GM19193 (cell line): ENCODE measurements at regions not wholly inside any gene's neighbourhood (a gene's known extent, or its start where the extent isn't known, plus 50 kb on each side); places are given as distances from the start of the nearest gene placed in this dataset.

Experiments
- POLR2A ChIP-seq: IDR thresholded peaks from 4 replicates; pipeline ENCODE4 v1.6.1; 2011; ENCODE audit not compliant: insufficient read depth, insufficient read length; ENCODE audit errors: extremely low read depth

DNA sequence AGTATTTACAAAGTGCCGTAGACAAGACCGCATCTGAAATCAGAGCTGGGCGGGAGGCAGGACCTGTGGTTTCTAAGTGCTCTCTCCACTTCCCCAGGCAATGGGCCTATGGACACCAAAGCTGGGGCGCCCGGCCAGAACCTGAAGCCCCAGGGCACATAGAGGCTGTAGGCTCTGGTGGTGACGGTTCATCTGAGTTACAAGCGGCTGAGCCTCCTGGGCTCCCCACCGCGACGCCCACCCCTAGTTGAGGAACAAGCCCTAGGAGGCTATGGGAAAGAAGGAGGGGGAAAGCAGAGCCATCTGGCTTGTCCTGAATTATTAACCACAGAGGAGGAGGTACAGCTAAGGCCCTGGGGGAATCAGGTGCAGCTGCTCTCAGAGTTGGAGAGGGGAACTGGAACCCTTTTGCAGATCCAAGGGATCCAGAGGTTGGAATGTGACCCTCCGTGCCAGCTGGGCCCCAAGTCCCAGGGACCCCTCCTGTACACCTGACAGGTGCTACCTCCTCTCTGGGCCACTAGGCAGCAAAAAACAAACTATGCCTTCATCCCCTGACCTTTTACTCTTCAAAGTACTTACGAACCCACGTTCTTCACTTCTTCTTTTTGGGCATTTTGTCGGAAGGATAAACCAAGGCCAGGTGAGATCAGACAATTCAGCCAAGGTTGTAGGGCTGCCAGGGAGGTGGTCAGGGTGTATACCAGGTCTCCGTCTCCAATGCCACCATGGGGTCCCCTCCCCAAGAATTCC lies 77.2 kb downstream of the ARL6IP4 start:
- no peak for TF ChIP-seq POLR2A

DNA sequence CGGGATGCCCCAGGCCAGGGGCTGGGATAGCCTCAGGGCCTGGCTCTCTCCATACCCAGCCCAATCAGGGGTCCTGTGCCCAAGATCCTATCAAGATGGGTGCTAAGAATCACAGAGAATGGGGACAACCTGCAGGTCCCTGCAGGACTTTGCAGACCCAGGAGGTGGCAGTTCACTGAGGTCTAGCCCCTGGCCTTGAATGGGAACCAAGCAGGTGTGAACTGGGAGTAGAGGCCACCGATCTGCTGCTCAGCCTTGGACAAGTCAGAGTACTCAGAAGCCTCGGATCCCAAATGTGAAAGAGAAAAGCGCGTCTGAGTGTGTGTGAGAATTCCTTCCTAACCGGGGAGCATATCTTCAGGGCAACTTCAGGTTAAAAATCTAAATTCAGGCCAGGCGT lies 76.2 kb downstream of the ARL6IP4 start:
- no peak for TF ChIP-seq POLR2A

DNA sequence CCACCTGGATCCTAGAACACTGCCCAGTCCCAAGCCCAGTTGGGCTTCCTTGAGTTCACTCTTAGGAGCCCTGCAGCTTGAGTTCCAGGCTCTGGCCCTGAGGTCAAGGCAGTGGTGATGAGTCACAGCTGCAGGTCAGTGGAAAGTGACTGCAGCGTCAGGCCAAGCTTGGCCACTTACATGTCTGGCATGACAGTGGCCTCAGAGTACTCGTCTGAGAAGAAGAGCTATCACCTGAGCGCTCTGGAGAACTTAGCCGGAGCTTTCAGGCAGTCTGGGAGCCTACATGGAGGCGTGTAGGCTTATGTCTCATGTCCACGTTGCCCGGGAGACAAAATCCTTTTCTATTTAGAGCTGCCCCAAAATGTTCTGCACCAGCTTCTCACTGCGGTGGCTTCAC lies 75.6 kb downstream of the ARL6IP4 start:
- TF ChIP-seq POLR2A = no peak

DNA sequence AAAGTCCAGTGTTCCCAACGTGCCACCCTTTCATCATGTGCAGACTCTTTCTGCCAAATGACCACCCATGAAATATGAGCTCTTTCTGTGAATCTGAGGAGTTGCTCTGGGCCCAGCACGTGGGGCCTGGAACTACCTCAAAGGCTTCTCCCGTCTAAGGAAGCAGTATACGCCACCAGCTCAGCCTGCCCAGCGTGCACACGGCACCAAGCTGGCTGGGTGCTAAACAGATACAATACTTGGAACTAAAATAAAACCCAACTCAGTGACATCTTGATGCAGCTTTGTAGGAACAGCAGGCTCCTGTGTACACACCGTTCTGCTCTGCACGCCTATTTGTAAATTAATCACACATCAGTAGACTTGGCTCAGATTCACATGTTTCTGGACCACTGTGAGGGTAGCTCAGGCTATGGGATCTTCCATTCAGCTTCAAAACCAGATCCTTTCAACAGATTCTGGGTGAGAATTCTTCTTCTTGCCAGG lies 74.8 kb downstream of the ARL6IP4 start:
- TF ChIP-seq POLR2A = no peak

DNA sequence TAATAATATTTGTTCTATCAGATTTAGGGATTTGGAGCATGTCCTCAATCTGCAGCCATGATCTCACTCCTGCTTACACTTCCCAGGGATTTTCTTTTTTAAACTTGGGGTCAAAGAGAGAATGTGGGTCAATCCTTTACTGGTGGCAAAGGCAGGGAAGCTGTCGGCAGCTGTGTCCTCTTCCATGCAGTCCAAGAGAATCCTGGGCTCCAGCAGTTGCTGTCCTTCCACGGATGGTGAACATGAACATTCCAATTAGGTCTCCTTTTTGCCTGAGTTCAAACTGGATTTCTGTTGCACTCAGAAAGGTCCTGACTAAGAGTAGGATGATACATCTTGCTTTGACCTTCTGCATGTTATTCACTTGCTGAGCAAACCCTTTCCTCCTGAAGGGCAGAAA lies 73.9 kb downstream of the ARL6IP4 start:
- TF ChIP-seq POLR2A = no peak

DNA sequence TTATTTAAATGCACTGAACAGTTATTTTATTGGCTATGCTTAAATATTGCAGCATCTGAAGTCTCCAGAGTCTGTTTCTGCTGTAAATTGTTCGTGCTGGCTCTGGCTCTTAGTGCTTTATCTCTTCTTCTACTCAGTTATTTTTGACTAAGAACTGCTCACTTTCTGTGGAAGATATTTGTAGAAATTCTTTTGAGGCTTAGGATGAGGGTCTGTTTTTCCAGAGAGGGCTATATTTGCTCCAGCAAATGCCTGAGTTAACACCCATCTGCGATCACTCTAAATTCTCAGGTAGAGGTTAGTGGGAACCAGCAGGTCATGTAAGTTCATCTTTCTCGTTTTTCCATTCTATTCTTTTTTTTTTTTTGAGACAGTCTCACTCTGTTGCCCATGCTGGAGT lies 71.1 kb downstream of the ARL6IP4 start:
- TF ChIP-seq POLR2A = no peak

DNA sequence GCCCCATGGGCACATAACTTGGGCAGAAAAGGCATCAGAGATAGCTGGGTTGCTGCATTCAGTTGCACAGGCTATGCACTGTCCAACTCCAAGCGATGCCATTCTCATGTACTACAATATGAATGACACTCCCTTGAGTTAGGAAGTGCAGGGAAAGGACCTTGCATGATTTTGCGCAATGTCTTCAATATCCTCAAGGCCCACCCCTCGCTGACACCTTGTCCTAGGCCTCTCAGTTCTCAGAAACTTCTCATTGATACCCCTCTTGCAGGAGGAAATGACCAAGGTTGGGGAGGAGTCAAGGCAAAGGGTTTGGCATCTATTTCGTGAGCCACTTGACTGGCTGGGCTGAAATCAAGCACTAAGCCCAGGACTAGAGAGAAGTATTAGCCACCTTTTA lies 70.4 kb downstream of the ARL6IP4 start:
- no peak for TF ChIP-seq POLR2A

DNA sequence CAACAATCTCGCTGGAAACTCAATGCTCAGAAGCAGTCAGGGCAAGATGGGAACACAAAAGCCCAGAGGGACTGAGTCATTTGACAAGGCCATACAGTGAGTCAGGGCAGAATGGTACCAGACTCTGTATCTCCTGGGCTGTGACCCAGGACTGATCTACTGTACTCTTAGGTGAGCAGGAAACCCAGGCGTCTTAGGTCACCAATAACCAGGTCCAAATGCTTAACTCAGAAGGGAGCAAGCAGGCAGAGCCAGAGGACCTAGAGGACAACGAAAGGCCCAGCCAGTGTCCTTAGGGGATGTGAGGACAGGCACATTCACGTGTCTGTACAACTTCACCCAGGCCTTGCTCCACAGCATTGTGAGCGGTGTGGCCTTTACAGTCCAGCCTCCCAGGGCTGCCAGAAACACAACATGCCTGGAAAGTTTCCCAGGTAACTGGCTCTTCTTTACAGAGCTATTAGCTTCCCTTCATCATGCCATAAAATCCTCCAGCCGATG lies 69.9 kb downstream of the ARL6IP4 start:
- no peak for TF ChIP-seq POLR2A

DNA sequence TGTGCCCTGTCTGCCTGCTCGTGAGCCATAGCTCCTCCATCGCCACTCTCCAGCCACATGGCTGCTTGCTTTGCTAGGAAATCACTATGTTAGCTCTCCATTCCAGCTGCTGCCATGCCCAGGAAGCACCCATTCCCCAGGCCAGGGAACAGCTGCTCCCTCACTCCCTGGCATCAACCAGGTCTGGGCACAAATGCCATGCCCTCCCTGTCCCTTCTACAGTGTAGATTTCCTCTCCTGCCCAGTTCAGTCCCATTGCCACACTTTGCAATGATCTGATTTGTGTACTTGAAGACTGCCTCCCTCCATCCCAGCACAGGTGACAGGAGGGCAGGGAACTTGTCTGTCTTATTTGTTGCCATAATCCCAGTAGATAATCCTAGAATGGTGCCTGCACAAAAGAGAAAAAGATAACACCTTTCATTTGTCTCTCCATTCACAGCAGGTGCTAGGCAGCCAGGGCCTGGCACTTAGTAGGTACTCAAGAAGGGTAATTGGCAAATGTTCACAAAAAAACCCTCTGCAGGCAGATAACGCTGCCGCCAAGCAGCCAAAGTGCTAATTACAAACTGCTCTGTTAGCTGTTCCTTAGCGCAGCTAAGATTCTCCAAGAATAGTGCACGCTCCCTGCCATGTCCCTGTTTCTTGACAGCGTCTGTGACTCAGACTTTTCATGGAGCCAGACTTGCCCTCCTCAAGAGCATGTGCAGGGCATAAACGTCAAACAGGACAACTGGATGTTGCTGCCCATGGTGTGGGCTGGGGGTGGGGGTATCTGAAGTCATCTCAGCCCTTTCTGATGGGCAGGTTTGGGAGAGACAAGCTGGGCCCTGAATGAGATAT lies 69.1 kb downstream of the ARL6IP4 start:
- no peak for TF ChIP-seq POLR2A

DNA sequence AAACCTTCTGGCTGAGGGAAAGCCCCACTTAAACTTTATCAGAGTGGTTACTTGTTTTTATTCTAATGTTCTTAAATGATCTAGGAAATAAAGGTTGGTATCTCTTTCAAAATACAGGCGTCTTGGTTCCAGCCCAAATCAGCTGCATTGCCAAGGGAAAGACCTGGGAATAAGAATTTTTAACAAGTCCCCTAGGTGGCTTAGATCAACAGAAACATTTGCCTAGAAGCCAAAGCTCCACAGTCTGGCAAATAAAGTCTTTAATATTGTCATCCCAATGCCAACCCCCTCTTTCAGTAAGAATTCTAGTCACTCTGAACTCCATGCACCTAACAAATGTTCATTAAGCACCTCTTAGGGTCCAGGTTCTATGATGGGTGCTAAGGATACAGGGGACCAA lies 66.8 kb downstream of the ARL6IP4 start:
- TF ChIP-seq POLR2A = no peak

DNA sequence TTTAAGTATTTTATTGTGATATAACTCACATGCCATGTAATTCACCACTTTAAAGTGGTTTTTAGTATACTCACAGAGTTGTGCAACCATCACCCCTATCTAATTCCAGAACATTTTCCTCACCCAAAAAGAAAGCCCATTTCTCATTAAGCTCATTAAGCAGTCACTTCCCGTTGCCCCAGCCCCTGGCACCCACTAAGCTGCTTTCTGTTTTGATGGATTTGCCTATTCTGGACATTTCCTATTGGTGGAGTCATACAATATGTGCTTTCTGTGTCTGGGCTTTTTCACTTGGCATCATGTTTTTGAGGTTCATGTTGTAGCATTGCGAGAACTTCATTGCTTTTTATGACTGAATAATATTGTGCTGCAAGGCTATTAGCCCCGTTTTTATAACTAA lies 66.0 kb downstream of the ARL6IP4 start:
- no peak for TF ChIP-seq POLR2A

DNA sequence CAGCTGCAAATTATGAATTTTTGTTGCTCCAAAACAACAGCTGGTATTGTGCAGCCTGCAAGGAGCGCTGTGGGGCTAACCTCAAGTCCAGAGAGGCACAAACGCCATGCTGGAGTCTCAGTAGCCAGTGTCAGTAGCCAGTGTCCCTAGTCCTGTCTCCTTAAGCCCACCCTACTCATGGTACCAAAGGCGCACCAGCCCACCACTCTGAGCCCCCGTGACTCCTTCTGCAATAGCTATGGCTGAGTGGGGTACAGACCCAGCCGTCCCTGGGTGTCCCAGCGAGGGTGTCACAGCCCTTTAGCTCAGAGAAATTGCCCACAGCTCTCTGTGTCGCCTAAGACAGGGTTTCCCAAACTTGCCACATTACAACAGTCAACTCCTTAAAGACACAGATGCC lies 65.2 kb downstream of the ARL6IP4 start:
- TF ChIP-seq POLR2A = no peak

DNA sequence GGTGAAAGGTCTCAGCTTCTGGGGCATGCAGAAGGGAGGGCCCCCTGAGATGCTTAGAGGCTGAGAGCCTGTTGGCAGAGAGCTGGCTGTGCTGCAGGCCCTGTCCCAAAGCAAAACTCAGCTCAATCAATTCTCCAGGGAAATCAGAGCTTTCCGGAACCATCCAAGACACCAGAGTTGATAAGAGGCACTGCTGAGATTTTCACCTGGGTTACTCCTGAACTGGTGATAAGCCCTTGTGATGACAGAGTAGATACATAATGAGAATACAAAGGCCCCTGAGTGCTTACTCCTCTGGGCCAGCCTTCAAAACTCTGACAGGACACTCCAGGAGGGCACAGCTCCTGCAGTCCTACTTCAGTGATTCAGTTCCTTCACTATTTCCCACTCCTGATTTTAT lies 63.9 kb downstream of the ARL6IP4 start:
- TF ChIP-seq POLR2A = no peak

DNA sequence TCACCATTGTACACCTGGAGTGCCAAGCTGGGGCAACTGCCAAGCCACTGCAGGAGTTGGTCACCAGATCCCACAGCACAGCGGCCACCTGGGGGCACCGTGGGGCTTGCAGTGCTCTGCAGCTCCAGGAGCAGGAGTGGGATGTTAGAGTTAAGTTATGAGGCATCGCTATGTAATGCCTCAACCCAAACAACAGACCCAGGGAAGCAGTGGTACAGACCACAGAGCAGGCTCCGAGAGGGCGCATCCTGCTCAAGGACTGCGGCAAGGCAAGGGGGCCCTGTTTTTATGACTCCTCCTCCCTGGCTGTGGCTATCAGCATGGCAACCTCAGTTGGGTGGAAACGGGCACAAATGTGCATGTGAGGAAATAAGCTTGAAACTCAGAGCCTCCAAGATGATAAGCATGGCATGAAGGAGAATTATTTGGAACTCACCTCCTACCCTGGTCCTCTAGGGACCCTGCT lies 63.1 kb downstream of the ARL6IP4 start:
- TF ChIP-seq POLR2A = no peak

DNA sequence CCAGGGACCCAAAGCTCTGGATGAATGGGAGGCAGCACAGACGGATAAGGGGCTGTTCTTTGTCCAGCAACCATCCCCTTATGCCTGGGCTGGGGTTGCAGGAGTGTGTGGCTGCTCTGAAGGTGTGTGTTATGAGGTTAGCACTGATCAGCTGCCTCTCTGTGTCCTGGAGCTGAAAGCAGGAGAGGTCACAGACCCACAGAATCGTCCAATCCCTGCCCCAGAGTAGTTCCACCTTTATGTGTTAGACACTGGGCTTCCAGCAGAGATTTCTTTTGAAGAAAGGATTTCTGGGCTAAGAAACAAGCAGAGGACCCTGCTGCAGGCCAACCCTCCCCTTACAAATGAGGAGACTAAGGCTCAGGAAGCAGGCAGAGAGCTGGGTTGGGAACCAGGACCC lies 62.4 kb downstream of the ARL6IP4 start:
- no peak for TF ChIP-seq POLR2A
